ENCODE measurements at regions not wholly inside any gene's neighbourhood (a gene's known extent, or its start where the extent isn't known, plus 50 kb on each side); places are given as distances from the start of the nearest gene placed in this dataset.

GRCh38 chr20:56865055-56865454, 235.9 kb downstream of the TFAP2C start:
- TF ChIP-seq NRF1 (conservative IDR thresholded peaks at IDR 0.05; ENCODE audit: low read depth, low read length) (no peak), CBFB (IDR thresholded peaks at IDR 0.05; ENCODE audit: low read depth) (no peak), POLR2A (IDR thresholded peaks at IDR 0.05; ENCODE audit: low read depth, low read length) (no peak), EZH2 (IDR thresholded peaks at IDR 0.05; ENCODE audit: borderline replicate concordance, control insufficient read depth, low read depth, low read length) (no peak), CBX5 (IDR thresholded peaks at IDR 0.05; ENCODE audit: low read depth) (no peak), CTCF (IDR thresholded peaks at IDR 0.05 in 2 of 3, conservative IDR thresholded peaks at IDR 0.05 in 1 of 3; ENCODE audit: control insufficient read depth in 2 of 3, extremely low read depth in 1 of 3, insufficient read depth in 1 of 3, low read depth in 3 of 3, low read length in 3 of 3) (no peak), BCL3 (IDR thresholded peaks at IDR 0.05; ENCODE audit: borderline replicate concordance, insufficient read depth, low read depth, low read length, poor library complexity, severe bottlenecking) (no peak), POLR2AphosphoS5 (IDR thresholded peaks at IDR 0.05; ENCODE audit: low read length) (no peak), TCF12 (IDR thresholded peaks at IDR 0.05; ENCODE audit: low read depth, low read length) (no peak)
